Neural cell (in vitro differentiated cells): ENCODE measurements at regions not wholly inside any gene's neighbourhood (a gene's known extent, or its start where the extent isn't known, plus 50 kb on each side); places are given as distances from the start of the nearest gene placed in this dataset.

Experiments used
- H2AFZ ChIP-seq: fragments of 200-600, 300-800 bp; sonication (generic), shearing (Covaris generic); 2 replicates; pipeline ENCODE4 v1.6.0; 2014; ENCODE audit warnings: low read depth, mild to moderate bottlenecking, antibody characterized with exemption, low read length, moderate library complexity
- H3F3A ChIP-seq: fragments of 200-600 bp; shearing (Covaris generic); 2 replicates; pipeline ENCODE4 v1.6.1; 2016; ENCODE audit warnings: mild to moderate bottlenecking, moderate library complexity, mixed read lengths, antibody characterized with exemption, low read length; ENCODE audit not compliant: insufficient read depth, poor library complexity, severe bottlenecking
- H3K27ac ChIP-seq: fragments of 200-600, 300-800 bp; sonication (generic), shearing (Covaris generic); 2 replicates; pipeline ENCODE4 v1.5.1; 2014; ENCODE audit warnings: mild to moderate bottlenecking, low read length, moderate library complexity
- H3K27me3 ChIP-seq: fragments of 300-800, 200-600 bp; sonication (generic), shearing (Covaris generic); 2 replicates; pipeline ENCODE4 v1.6.0; 2014; ENCODE audit warnings: mild to moderate bottlenecking, low read depth, low read length, moderate library complexity; ENCODE audit not compliant: insufficient read depth
- H3K36me3 ChIP-seq: fragments of 300-800, 200-600 bp; sonication (generic), shearing (Covaris generic); 2 replicates; pipeline ENCODE4 v1.5.1; 2014; ENCODE audit warnings: mild to moderate bottlenecking, antibody characterized with exemption, low read length, moderate library complexity; ENCODE audit not compliant: insufficient read depth
- H3K4me2 ChIP-seq: fragments of 300-800, 200-600 bp; sonication (generic), shearing (Covaris generic); 2 replicates; pipeline ENCODE4 v1.6.0; 2014; ENCODE audit warnings: mild to moderate bottlenecking, low read length
- H3K4me3 ChIP-seq: fragments of 300-800, 200-600 bp; sonication (generic), shearing (Covaris generic); 2 replicates; pipeline ENCODE4 v1.5.1; 2014; ENCODE audit warnings: mild to moderate bottlenecking, low read length, moderate library complexity
- H3K79me2 ChIP-seq: fragments of 200-600 bp; shearing (Covaris generic); replicated peaks from 2 replicates; pipeline ENCODE4 v1.6.0; 2014; ENCODE audit warnings: mild to moderate bottlenecking, low read length, moderate library complexity; ENCODE audit not compliant: insufficient read depth
- H3K9ac ChIP-seq: fragments of 300-800, 200-600 bp; sonication (generic), shearing (Covaris generic); 2 replicates; pipeline ENCODE4 v1.6.1; 2016; ENCODE audit warnings: mild to moderate bottlenecking, low read length, mixed read lengths
- H3K9me2 ChIP-seq: fragments of 200-600 bp; shearing (Covaris generic); 2 replicates; pipeline ENCODE4 v1.6.1; 2016; ENCODE audit warnings: mild to moderate bottlenecking, low read length, mixed read lengths; ENCODE audit not compliant: insufficient read depth
- H3K9me3 ChIP-seq: fragments of 200-600, 300-800 bp; sonication (generic), shearing (Covaris generic); 2 replicates; pipeline ENCODE4 v1.6.1; 2016; ENCODE audit warnings: mild to moderate bottlenecking, mixed run types, low read length, moderate library complexity, mixed read lengths
- H4K20me1 ChIP-seq: fragments of 200-600 bp; shearing (Covaris generic); 2 replicates; pipeline ENCODE4 v1.6.1; 2016; ENCODE audit warnings: mild to moderate bottlenecking, mixed run types; ENCODE audit not compliant: insufficient read depth
- CTCF ChIP-seq: fragments of 450-650 bp; IDR thresholded peaks from 2 replicates; pipeline ENCODE4 v1.5.1; 2014; ENCODE audit warnings: antibody characterized with exemption, mild to moderate bottlenecking, moderate library complexity; ENCODE audit not compliant: poor library complexity, severe bottlenecking
- EP300 ChIP-seq: fragments of 450-650 bp; conservative IDR thresholded peaks from 2 replicates; pipeline ENCODE4 v1.6.1; 2014; ENCODE audit warnings: antibody characterized with exemption, mild to moderate bottlenecking, moderate library complexity; ENCODE audit not compliant: poor library complexity, severe bottlenecking
- EZH2 ChIP-seq: fragments of 200-600, 300-800 bp; shearing (Covaris generic), sonication (generic); IDR thresholded peaks from 2 replicates; pipeline ENCODE4 v1.6.1; 2014; ENCODE audit warnings: antibody characterized with exemption, low read length, borderline replicate concordance, mild to moderate bottlenecking; ENCODE audit not compliant: insufficient read depth, poor library complexity, severe bottlenecking
- MXI1 ChIP-seq: fragments of 450-650 bp; conservative IDR thresholded peaks from 2 replicates; pipeline ENCODE4 v1.6.1; 2014; ENCODE audit warnings: antibody characterized with exemption, mild to moderate bottlenecking; ENCODE audit not compliant: poor library complexity, severe bottlenecking
- POLR2AphosphoS5 ChIP-seq: IDR thresholded peaks from 2 replicates; pipeline ENCODE4 v1.6.1; 2012
- RAD21 ChIP-seq: fragments of 450-650 bp; conservative IDR thresholded peaks from 2 replicates; pipeline ENCODE4 v1.6.1; 2014; ENCODE audit warnings: antibody characterized with exemption, mild to moderate bottlenecking, moderate library complexity
- REST ChIP-seq: IDR thresholded peaks from 2 replicates; pipeline ENCODE4 v1.6.1; 2012; ENCODE audit warnings: borderline replicate concordance
- SMC3 ChIP-seq: fragments of 450-650 bp; conservative IDR thresholded peaks from 2 replicates; pipeline ENCODE4 v1.6.1; 2014; ENCODE audit warnings: antibody characterized with exemption, mild to moderate bottlenecking, moderate library complexity; ENCODE audit not compliant: poor library complexity
- TAF1 ChIP-seq: IDR thresholded peaks from 2 replicates; pipeline ENCODE4 v1.6.1; 2012; ENCODE audit warnings: low read depth

DNA sequence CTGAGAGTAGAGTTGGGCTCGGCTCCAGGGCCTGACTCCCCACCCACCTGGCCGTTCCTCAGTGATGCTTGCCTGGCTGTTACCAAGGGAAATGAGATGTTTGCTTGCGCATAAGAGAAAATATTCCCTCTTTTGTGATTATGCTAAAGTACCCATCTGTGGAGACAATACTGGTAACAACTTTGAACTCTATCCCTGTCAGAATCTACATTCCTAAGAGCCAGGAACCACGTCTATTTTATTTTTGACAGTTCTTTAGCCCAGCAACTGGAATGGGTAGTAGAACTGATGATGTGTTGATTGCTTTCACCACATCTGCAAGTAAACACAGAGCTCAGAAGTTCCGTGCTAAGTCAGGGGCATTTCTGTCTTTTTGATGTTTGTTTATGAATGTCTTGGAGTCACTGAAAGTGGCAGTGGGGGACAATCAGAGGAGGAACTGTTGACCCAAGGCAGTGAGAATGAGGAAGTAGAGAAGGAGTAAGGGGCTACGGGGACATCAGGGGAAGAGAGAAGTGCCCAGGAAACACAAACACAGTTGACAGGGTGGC lies 348.3 kb upstream of the SOX11 start:
- TF ChIP-seq RAD21: no peak
- TF ChIP-seq MXI1: no peak
- no peak for TF ChIP-seq EP300
- no peak for TF ChIP-seq EZH2
- TF ChIP-seq SMC3: no peak
- TF ChIP-seq CTCF: no peak
- no peak for TF ChIP-seq REST
- TF ChIP-seq POLR2AphosphoS5: no peak
- no peak for TF ChIP-seq TAF1
- no peaks in the 10 kb centered on the region for H3K36me3 ChIP-seq
- no peak overlapping the region for H2AFZ ChIP-seq
- H3F3A ChIP-seq: no peaks in the 10 kb centered on the region
- no peaks in the 10 kb centered on the region for H3K27me3 ChIP-seq
- H3K4me2 ChIP-seq: no peak overlapping the region
- no peak overlapping the region for H3K27ac ChIP-seq
- H3K9me3 ChIP-seq: no peaks in the 10 kb centered on the region
- no peak overlapping the region for H3K4me3 ChIP-seq
- H3K9ac ChIP-seq: no peak overlapping the region
- no peaks in the 10 kb centered on the region for H4K20me1 ChIP-seq
- H3K9me2 ChIP-seq: no peaks in the 10 kb centered on the region
- H3K79me2 ChIP-seq: no peaks in the 10 kb centered on the region

DNA sequence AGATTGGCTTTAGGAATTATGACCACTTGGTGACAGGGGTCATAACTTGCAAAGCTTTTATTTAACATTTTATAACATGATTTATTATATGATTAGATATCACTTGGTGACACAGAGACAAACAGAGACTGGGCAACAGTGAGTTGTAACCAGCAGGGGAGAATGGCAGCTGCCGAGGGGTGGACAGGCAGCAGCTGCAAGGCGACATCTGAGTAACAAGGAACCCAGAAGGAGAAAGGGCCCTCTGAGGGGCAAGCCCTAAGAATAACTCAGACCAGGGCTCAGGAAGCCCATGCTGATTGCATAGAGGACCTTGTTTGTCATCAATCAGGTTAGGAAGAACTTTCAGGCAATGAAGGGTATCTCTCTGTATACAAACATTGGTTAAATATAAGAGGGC lies 339.9 kb upstream of the SOX11 start:
- Histone ChIP-seq H3K79me2 (no peaks in the 10 kb centered on the region), H3K27me3 (no peaks in the 10 kb centered on the region), H3K9ac (no peak overlapping the region), H3F3A (no peaks in the 10 kb centered on the region), H3K36me3 (no peaks in the 10 kb centered on the region), H2AFZ (no peak overlapping the region), H3K9me2 (no peaks in the 10 kb centered on the region), H3K4me3 (no peak overlapping the region), H3K27ac (no peak overlapping the region), H3K4me2 (no peak overlapping the region), H3K9me3 (no peaks in the 10 kb centered on the region), H4K20me1 (no peaks in the 10 kb centered on the region)
- TF ChIP-seq POLR2AphosphoS5: no peak
- no peak for TF ChIP-seq MXI1
- no peak for TF ChIP-seq EZH2
- TF ChIP-seq SMC3: no peak
- no peak for TF ChIP-seq TAF1
- TF ChIP-seq REST: no peak
- TF ChIP-seq EP300: no peak
- no peak for TF ChIP-seq RAD21
- TF ChIP-seq CTCF: no peak
